ENCODE measurements at regions not wholly inside any gene's neighbourhood (a gene's known extent, or its start where the extent isn't known, plus 50 kb on each side); places are given as distances from the start of the nearest gene placed in this dataset.

DNA sequence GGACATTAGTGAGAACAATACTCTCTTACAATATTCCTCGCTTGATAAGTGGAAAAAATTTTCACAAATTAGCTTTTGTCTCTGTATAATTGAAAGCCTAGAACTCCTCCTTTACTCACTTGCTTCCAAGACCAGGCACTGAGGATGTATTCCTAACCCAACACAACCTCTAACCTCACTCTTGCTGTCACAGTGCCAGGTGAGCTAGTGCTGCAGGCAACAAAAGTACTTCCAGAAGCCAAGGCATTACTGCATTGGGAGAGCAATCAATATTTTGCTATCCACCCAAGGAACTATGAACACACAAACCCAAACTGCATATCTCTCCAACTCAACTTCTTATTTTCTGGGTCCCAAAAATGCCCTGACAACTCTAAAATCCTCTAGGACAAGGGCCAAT, 1081.0 kb downstream of the VRK1 start:
- H2BK120ac ChIP-seq (ENCODE audit: insufficient read depth, low read length, poor library complexity): no peak overlapping the region
- H3K79me2 ChIP-seq (ENCODE audit: control insufficient read depth, insufficient read depth, low read length, poor library complexity): no peaks in the 10 kb centered on the region
- H3K4ac ChIP-seq (ENCODE audit: low read depth, low read length): no peak overlapping the region
- no peak overlapping the region for H3K14ac ChIP-seq (ENCODE audit: low read length)
- H2BK5ac ChIP-seq (ENCODE audit: low read depth, low read length, poor library complexity): no peak overlapping the region
- no CpG with 5 or more reads among the region's 1 CpG for WGBS (ENCODE audit: extremely low coverage, insufficient coverage, insufficient read length)
- no peak overlapping the region for H3K4me3 ChIP-seq (ENCODE audit: low read depth, low read length)
- no peak for DNase-seq
- no peak overlapping the region for H4K91ac ChIP-seq (ENCODE audit: low read depth, low read length)
- H2AFZ ChIP-seq (ENCODE audit: insufficient read depth, low read length, poor library complexity): no peak overlapping the region
- H4K8ac ChIP-seq (ENCODE audit: low read depth, low read length): no peak overlapping the region
- no peaks in the 10 kb centered on the region for H3K4me1 ChIP-seq (ENCODE audit: control insufficient read depth in 1 of 2, insufficient read depth in 2 of 2, low read length in 2 of 2)
- no peak overlapping the region for H3K23ac ChIP-seq (ENCODE audit: low read length)
- no peak overlapping the region for H3K4me2 ChIP-seq (ENCODE audit: low read length)
- no peaks in the 10 kb centered on the region for H3K79me1 ChIP-seq (ENCODE audit: low read length)
- no peak overlapping the region for H3K27ac ChIP-seq (ENCODE audit: low read depth, low read length)
- H2AK5ac ChIP-seq (ENCODE audit: low read length): no peak overlapping the region
- H2BK12ac ChIP-seq (ENCODE audit: low read length): no peak overlapping the region
- no peak overlapping the region for H3K9ac ChIP-seq (ENCODE audit: low read length)
- no peaks in the 10 kb centered on the region for H3K36me3 ChIP-seq (ENCODE audit: control insufficient read depth in 1 of 2, insufficient read depth in 2 of 2, low read length in 2 of 2)
- H3K18ac ChIP-seq (ENCODE audit: low read length): no peak overlapping the region
- no peaks in the 10 kb centered on the region for H3K27me3 ChIP-seq (ENCODE audit: insufficient read depth, low read length)
- no peak overlapping the region for H4K12ac ChIP-seq (ENCODE audit: low read depth, low read length)
- H3K9me3 ChIP-seq (ENCODE audit: insufficient read depth, low read depth, low read length): no peaks in the 10 kb centered on the region

DNA sequence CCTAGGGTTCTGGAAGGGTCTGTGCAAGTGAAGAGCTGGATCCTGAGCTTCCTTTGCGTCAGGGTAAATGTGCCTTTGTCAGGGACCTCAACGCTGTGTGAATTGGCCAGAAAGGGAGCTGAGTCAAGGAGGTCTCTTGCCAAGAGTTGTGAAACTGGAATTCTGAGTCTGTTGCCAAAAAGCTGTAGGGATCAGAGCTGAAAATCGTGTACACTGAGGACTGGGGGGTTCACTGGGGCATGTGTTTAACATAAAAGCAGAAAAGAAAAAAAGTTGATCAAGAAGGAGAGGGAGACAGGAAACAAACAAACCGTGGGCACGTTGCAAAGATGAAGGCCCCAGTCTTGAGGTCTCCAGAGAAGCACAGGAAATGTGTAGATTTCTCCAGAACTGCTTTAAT, 1081.5 kb downstream of the VRK1 start:
- Histone ChIP-seq H2AFZ (ENCODE audit: insufficient read depth, low read length, poor library complexity) (no peak overlapping the region), H3K27ac (ENCODE audit: low read depth, low read length) (no peak overlapping the region), H2BK120ac (ENCODE audit: insufficient read depth, low read length, poor library complexity) (no peak overlapping the region), H4K12ac (ENCODE audit: low read depth, low read length) (no peak overlapping the region), H3K9me3 (ENCODE audit: insufficient read depth, low read depth, low read length) (no peaks in the 10 kb centered on the region), H4K91ac (ENCODE audit: low read depth, low read length) (no peak overlapping the region), H3K14ac (ENCODE audit: low read length) (no peak overlapping the region), H3K36me3 (ENCODE audit: control insufficient read depth in 1 of 2, insufficient read depth in 2 of 2, low read length in 2 of 2) (no peaks in the 10 kb centered on the region), H3K4me1 (ENCODE audit: control insufficient read depth in 1 of 2, insufficient read depth in 2 of 2, low read length in 2 of 2) (no peaks in the 10 kb centered on the region), H2AK5ac (ENCODE audit: low read length) (no peak overlapping the region), H3K79me2 (ENCODE audit: control insufficient read depth, insufficient read depth, low read length, poor library complexity) (no peaks in the 10 kb centered on the region), H3K4ac (ENCODE audit: low read depth, low read length) (no peak overlapping the region), H3K27me3 (ENCODE audit: insufficient read depth, low read length) (no peaks in the 10 kb centered on the region), H4K8ac (ENCODE audit: low read depth, low read length) (no peak overlapping the region), H3K4me2 (ENCODE audit: low read length) (no peak overlapping the region), H3K4me3 (ENCODE audit: low read depth, low read length) (no peak overlapping the region), H3K18ac (ENCODE audit: low read length) (no peak overlapping the region), H2BK12ac (ENCODE audit: low read length) (no peak overlapping the region), H3K23ac (ENCODE audit: low read length) (no peak overlapping the region), H3K79me1 (ENCODE audit: low read length) (no peaks in the 10 kb centered on the region), H3K9ac (ENCODE audit: low read length) (no peak overlapping the region), H2BK5ac (ENCODE audit: low read depth, low read length, poor library complexity) (no peak overlapping the region)
- WGBS (ENCODE audit: extremely low coverage, insufficient coverage, insufficient read length): no CpG with 5 or more reads among the region's 5 CpGs
- DNase-seq: no peak

DNA sequence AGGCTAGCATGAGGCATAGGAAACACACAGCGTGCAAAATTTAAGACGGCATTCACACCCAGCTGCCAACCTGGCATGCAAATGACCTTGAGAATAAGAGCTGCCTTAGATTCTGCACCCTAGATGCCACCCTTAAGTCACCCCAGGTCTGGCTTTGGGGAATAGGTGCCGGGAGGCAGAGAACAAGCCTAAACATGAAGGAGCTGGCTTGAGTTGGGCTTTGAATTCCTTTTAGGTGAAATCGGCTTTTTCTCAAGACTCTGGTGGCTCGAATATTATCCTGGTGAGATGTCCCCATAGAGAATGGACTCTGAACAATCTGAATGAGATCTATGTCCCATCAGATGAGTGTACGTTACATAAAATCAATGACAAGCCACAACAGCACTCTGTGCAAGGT, 1090.5 kb downstream of the VRK1 start:
- H2BK12ac ChIP-seq (ENCODE audit: low read length): no peak overlapping the region
- H3K79me1 ChIP-seq (ENCODE audit: low read length): no peaks in the 10 kb centered on the region
- H2BK5ac ChIP-seq (ENCODE audit: low read depth, low read length, poor library complexity): no peak overlapping the region
- no peaks in the 10 kb centered on the region for H3K9me3 ChIP-seq (ENCODE audit: insufficient read depth, low read depth, low read length)
- no peak overlapping the region for H3K14ac ChIP-seq (ENCODE audit: low read length)
- no peak overlapping the region for H4K8ac ChIP-seq (ENCODE audit: low read depth, low read length)
- no peaks in the 10 kb centered on the region for H3K36me3 ChIP-seq (ENCODE audit: control insufficient read depth in 1 of 2, insufficient read depth in 2 of 2, low read length in 2 of 2)
- no peaks in the 10 kb centered on the region for H3K27me3 ChIP-seq (ENCODE audit: insufficient read depth, low read length)
- DNase-seq: no peak
- no peak overlapping the region for H3K4me2 ChIP-seq (ENCODE audit: low read length)
- no peak overlapping the region for H3K9ac ChIP-seq (ENCODE audit: low read length)
- no CpG with 5 or more reads among the region's 6 CpGs for WGBS (ENCODE audit: extremely low coverage, insufficient coverage, insufficient read length)
- H3K79me2 ChIP-seq (ENCODE audit: control insufficient read depth, insufficient read depth, low read length, poor library complexity): no peaks in the 10 kb centered on the region
- no peak overlapping the region for H2AK5ac ChIP-seq (ENCODE audit: low read length)
- no peak overlapping the region for H3K4ac ChIP-seq (ENCODE audit: low read depth, low read length)
- H4K91ac ChIP-seq (ENCODE audit: low read depth, low read length): no peak overlapping the region
- no peaks in the 10 kb centered on the region for H3K4me1 ChIP-seq (ENCODE audit: control insufficient read depth in 1 of 2, insufficient read depth in 2 of 2, low read length in 2 of 2)
- no peak overlapping the region for H3K27ac ChIP-seq (ENCODE audit: low read depth, low read length)
- no peak overlapping the region for H3K4me3 ChIP-seq (ENCODE audit: low read depth, low read length)
- no peak overlapping the region for H3K23ac ChIP-seq (ENCODE audit: low read length)
- no peak overlapping the region for H4K12ac ChIP-seq (ENCODE audit: low read depth, low read length)
- no peak overlapping the region for H3K18ac ChIP-seq (ENCODE audit: low read length)
- no peak overlapping the region for H2BK120ac ChIP-seq (ENCODE audit: insufficient read depth, low read length, poor library complexity)
- no peak overlapping the region for H2AFZ ChIP-seq (ENCODE audit: insufficient read depth, low read length, poor library complexity)

DNA sequence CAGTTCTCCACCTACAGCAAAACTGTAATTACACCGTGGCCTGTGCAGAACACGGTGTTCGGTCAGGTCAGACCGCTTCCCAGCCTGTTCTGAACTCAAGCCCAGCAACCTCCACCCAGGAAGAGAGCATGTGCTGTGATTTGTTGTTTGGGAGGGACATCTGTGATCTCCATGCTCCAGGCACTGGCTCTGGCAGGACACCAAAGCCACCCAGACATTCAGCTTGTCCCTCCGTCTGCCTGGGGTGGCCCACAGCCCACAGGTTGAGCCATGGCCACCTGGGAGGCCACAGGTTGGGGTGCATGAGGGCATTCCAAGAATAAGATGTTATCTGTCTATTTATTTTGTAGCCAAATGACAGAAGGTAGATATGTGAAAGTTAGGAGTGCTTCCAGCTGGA, 1091.1 kb downstream of the VRK1 start:
- no peaks in the 10 kb centered on the region for H3K9me3 ChIP-seq (ENCODE audit: insufficient read depth, low read depth, low read length)
- H3K36me3 ChIP-seq (ENCODE audit: control insufficient read depth in 1 of 2, insufficient read depth in 2 of 2, low read length in 2 of 2): no peaks in the 10 kb centered on the region
- H3K4me1 ChIP-seq (ENCODE audit: control insufficient read depth in 1 of 2, insufficient read depth in 2 of 2, low read length in 2 of 2): no peaks in the 10 kb centered on the region
- H3K14ac ChIP-seq (ENCODE audit: low read length): no peak overlapping the region
- no CpG with 5 or more reads among the region's 5 CpGs for WGBS (ENCODE audit: extremely low coverage, insufficient coverage, insufficient read length)
- H4K8ac ChIP-seq (ENCODE audit: low read depth, low read length): no peak overlapping the region
- no peak overlapping the region for H2BK5ac ChIP-seq (ENCODE audit: low read depth, low read length, poor library complexity)
- no peak overlapping the region for H3K23ac ChIP-seq (ENCODE audit: low read length)
- no peak overlapping the region for H3K27ac ChIP-seq (ENCODE audit: low read depth, low read length)
- H2AK5ac ChIP-seq (ENCODE audit: low read length): no peak overlapping the region
- peak overlapping the region; percentile 10 for H3K4me3 ChIP-seq (ENCODE audit: low read depth, low read length)
- no peak overlapping the region for H3K18ac ChIP-seq (ENCODE audit: low read length)
- DNase-seq: no peak
- H4K91ac ChIP-seq (ENCODE audit: low read depth, low read length): no peak overlapping the region
- H3K4ac ChIP-seq (ENCODE audit: low read depth, low read length): no peak overlapping the region
- H3K9ac ChIP-seq (ENCODE audit: low read length): no peak overlapping the region
- H3K79me2 ChIP-seq (ENCODE audit: control insufficient read depth, insufficient read depth, low read length, poor library complexity): no peaks in the 10 kb centered on the region
- H2BK12ac ChIP-seq (ENCODE audit: low read length): no peak overlapping the region
- H3K4me2 ChIP-seq (ENCODE audit: low read length): no peak overlapping the region
- no peak overlapping the region for H2AFZ ChIP-seq (ENCODE audit: insufficient read depth, low read length, poor library complexity)
- no peaks in the 10 kb centered on the region for H3K27me3 ChIP-seq (ENCODE audit: insufficient read depth, low read length)
- no peaks in the 10 kb centered on the region for H3K79me1 ChIP-seq (ENCODE audit: low read length)
- H4K12ac ChIP-seq (ENCODE audit: low read depth, low read length): no peak overlapping the region
- no peak overlapping the region for H2BK120ac ChIP-seq (ENCODE audit: insufficient read depth, low read length, poor library complexity)
